ENCODE measurements at regions not wholly inside any gene's neighbourhood (a gene's known extent, or its start where the extent isn't known, plus 50 kb on each side); places are given as distances from the start of the nearest gene placed in this dataset.

DNA sequence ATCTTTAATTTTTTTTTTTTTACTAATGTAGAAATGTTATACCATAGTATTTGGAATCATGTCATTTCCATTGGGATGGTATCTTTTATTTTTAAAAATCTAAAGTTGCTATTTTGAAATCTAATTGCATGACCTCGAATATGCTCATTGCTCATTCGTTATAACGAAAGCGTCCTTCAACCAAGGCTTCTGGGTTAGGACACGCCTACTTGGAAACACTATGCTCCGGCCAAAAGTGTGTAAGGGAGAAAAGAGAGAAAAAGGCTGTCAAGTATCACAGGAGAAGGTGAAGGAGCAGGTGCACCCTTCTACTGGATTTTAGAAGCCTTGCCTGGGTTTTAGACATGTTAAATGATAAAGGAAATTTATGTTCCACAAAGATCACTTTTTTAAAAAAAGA is 465.9 kb upstream of the ID2 start:
- TF ChIP-seq ZBTB7A (IDR thresholded peaks at IDR 0.05; ENCODE audit: low read depth): no peak
- no peak for TF ChIP-seq NFIC (IDR thresholded peaks at IDR 0.05)
- TF ChIP-seq, protein P1, sequence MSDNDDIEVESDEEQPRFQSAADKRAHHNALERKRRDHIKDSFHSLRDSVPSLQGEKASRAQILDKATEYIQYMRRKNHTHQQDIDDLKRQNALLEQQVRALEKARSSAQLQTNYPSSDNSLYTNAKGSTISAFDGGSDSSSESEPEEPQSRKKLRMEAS (IDR thresholded peaks at IDR 0.05): no peak
- no peak for TF ChIP-seq TAF1 (IDR thresholded peaks at IDR 0.05; ENCODE audit: low read depth)
- no peak for TF ChIP-seq YY1 (IDR thresholded peaks at IDR 0.05; ENCODE audit: low read depth)
- TF ChIP-seq CEBPB (IDR thresholded peaks at IDR 0.05): no peak
- no peak for TF ChIP-seq RAD21 (IDR thresholded peaks at IDR 0.05; ENCODE audit: low read depth)
- TF ChIP-seq, protein P2, sequence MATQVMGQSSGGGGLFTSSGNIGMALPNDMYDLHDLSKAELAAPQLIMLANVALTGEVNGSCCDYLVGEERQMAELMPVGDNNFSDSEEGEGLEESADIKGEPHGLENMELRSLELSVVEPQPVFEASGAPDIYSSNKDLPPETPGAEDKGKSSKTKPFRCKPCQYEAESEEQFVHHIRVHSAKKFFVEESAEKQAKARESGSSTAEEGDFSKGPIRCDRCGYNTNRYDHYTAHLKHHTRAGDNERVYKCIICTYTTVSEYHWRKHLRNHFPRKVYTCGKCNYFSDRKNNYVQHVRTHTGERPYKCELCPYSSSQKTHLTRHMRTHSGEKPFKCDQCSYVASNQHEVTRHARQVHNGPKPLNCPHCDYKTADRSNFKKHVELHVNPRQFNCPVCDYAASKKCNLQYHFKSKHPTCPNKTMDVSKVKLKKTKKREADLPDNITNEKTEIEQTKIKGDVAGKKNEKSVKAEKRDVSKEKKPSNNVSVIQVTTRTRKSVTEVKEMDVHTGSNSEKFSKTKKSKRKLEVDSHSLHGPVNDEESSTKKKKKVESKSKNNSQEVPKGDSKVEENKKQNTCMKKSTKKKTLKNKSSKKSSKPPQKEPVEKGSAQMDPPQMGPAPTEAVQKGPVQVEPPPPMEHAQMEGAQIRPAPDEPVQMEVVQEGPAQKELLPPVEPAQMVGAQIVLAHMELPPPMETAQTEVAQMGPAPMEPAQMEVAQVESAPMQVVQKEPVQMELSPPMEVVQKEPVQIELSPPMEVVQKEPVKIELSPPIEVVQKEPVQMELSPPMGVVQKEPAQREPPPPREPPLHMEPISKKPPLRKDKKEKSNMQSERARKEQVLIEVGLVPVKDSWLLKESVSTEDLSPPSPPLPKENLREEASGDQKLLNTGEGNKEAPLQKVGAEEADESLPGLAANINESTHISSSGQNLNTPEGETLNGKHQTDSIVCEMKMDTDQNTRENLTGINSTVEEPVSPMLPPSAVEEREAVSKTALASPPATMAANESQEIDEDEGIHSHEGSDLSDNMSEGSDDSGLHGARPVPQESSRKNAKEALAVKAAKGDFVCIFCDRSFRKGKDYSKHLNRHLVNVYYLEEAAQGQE (IDR thresholded peaks at IDR 0.05; ENCODE audit: low read depth): no peak
- no peak for TF ChIP-seq FOXM1 (IDR thresholded peaks at IDR 0.05; ENCODE audit: borderline replicate concordance, low read depth)
- no peak for TF ChIP-seq TCF12 (IDR thresholded peaks at IDR 0.05; ENCODE audit: low read depth)
- no peak for TF ChIP-seq TEAD4 (IDR thresholded peaks at IDR 0.05)
- no peak for TF ChIP-seq EP300 (IDR thresholded peaks at IDR 0.05; ENCODE audit: borderline replicate concordance)

DNA sequence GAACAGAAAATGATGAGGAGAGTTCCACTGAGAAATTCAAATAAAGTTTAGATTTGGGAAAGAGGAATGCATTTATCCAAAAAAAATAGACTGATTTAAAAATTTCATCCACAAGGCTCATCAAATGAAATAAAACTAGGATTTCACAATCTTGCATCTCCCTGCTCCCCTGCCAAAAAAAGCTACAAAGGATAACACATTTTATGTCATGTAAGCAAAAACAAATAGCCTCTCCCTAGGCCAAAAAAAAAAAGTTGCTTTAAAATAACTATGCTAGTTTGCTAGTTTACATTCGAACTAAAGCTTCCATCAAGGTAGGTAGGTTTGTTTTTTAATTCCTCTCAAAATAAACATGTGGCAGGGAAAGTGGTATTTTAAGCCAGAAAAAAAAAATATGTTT is 465.5 kb upstream of the ID2 start:
- TF ChIP-seq, protein P1 (IDR thresholded peaks at IDR 0.05): no peak
- TF ChIP-seq CREB1 (IDR thresholded peaks at IDR 0.05; ENCODE audit: low read depth) (no peak), FOXM1 (IDR thresholded peaks at IDR 0.05; ENCODE audit: borderline replicate concordance, low read depth) (no peak), EGR1 (IDR thresholded peaks at IDR 0.05) (no peak), RAD21 (IDR thresholded peaks at IDR 0.05; ENCODE audit: low read depth) (no peak), TCF12 (IDR thresholded peaks at IDR 0.05; ENCODE audit: low read depth) (no peak)
- TF ChIP-seq, protein P2 (IDR thresholded peaks at IDR 0.05; ENCODE audit: low read depth): no peak

DNA sequence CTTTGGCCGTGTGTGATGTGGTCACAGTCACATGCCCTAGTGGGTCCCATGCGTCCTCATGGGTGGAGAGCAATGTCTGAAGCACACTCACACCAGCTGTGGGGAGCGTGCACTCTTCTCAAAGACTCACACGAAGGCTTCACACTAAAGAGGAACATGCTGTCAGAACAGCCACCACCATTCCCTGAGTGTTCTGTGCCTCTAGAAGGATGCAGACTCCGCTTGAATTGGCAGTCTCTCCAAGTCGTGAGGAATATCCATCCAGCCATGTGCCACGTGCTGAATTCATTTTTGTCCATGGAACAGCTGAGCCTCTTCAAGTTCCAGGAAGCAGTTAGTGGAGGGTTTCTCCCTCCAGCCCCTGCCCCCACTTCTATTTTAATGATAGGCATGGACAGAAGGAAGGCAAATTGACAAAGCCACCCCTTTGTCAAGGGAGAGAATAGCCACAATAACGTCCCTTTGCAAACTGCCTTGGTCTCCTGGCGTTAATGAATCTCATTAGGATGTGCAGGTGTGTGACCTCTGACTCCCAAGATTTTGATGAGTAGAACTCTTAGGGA is 464.3 kb upstream of the ID2 start:
- TF ChIP-seq FOXM1 (IDR thresholded peaks at IDR 0.05; ENCODE audit: borderline replicate concordance, low read depth): no peak
- TF ChIP-seq EGR1 (IDR thresholded peaks at IDR 0.05): no peak
- no peak for TF ChIP-seq EP300 (IDR thresholded peaks at IDR 0.05; ENCODE audit: borderline replicate concordance)
- no peak for TF ChIP-seq TEAD4 (IDR thresholded peaks at IDR 0.05)

DNA sequence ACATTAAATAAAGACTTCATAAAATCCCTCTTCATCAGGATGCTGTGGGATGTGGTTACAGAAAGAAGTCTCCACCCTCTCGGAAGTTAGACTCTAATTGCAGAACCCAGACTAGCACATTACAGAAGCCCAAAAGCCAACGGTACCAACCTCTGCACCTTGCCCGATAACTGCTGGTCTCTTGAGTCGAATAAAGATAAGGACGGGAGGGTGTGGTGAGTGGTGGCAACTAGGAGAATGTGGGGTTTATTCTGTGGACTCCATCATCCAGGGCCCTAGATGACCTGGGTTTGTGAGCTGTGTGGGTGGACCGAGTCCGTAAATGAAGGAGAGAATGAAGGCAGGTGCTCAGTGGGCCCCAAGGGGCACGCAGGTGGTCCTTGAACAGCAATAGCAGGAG is 462.8 kb upstream of the ID2 start:
- TF ChIP-seq, protein P1 (IDR thresholded peaks at IDR 0.05): no peak
- TF ChIP-seq TEAD4 (IDR thresholded peaks at IDR 0.05): no peak
- TF ChIP-seq, protein P2 (IDR thresholded peaks at IDR 0.05; ENCODE audit: low read depth): no peak
- TF ChIP-seq TAF1 (IDR thresholded peaks at IDR 0.05; ENCODE audit: low read depth): no peak
- TF ChIP-seq TCF12 (IDR thresholded peaks at IDR 0.05; ENCODE audit: low read depth): no peak
- TF ChIP-seq RAD21 (IDR thresholded peaks at IDR 0.05; ENCODE audit: low read depth): no peak
- TF ChIP-seq NFIC (IDR thresholded peaks at IDR 0.05): no peak
- TF ChIP-seq CREB1 (IDR thresholded peaks at IDR 0.05; ENCODE audit: low read depth): no peak
- no peak for TF ChIP-seq CEBPB (IDR thresholded peaks at IDR 0.05)
- no peak for TF ChIP-seq EP300 (IDR thresholded peaks at IDR 0.05; ENCODE audit: borderline replicate concordance)
- TF ChIP-seq, protein P3, sequence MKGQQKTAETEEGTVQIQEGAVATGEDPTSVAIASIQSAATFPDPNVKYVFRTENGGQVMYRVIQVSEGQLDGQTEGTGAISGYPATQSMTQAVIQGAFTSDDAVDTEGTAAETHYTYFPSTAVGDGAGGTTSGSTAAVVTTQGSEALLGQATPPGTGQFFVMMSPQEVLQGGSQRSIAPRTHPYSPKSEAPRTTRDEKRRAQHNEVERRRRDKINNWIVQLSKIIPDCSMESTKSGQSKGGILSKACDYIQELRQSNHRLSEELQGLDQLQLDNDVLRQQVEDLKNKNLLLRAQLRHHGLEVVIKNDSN (IDR thresholded peaks at IDR 0.05): no peak

DNA sequence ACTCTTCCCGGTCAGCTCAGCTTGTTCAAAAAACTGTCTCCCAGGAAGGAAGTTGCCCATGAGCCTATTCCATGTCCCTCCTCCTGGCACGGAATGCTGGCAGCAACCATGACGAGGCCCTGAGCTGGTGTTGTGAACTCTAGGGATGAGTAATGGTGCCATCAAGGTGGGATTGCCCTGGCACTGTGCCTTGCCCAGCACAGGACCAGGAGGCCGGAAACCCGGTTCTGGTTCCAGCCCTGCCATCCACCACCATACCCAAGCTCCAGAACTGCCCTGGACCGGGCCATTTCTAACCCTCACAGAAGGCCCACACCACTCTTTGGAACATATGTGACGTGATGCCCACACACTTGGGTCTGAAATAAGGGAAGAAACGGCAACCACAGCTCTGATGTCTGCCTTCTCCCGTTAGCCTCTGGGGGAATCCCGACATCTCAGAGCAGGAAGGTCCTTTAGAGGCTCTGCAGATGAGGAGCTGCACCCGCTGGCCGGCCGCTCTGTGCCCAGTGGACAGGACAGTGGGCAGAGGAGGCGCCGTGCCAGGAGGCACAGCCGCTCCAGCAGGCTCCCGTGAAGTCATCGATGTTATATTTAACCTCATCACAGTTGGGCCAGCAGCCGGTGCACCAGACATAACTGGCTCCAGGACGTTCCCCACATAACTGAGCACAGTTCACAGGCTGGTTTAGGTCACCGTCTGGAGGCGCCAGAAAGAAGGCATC is 462.1 kb upstream of the ID2 start:
- TF ChIP-seq RAD21 (IDR thresholded peaks at IDR 0.05; ENCODE audit: low read depth): no peak
- no peak for TF ChIP-seq NFIC (IDR thresholded peaks at IDR 0.05)
- TF ChIP-seq, protein P1 (IDR thresholded peaks at IDR 0.05): no peak
- no peak for TF ChIP-seq EP300 (IDR thresholded peaks at IDR 0.05; ENCODE audit: borderline replicate concordance)
- no peak for TF ChIP-seq TAF1 (IDR thresholded peaks at IDR 0.05; ENCODE audit: low read depth)
- TF ChIP-seq ZBTB7A (IDR thresholded peaks at IDR 0.05; ENCODE audit: low read depth): no peak
